ENCODE measurements at regions not wholly inside any gene's neighbourhood (a gene's known extent, or its start where the extent isn't known, plus 50 kb on each side); places are given as distances from the start of the nearest gene placed in this dataset.
A peak's percentile ranks its signal among the peaks of the same experiment; 100 is the strongest.
"Not testable (repeated sequence)": the region's sequence is repeated elsewhere in the genome, so short reads cannot be mapped to it uniquely, and the experiment has no call there.

DNA sequence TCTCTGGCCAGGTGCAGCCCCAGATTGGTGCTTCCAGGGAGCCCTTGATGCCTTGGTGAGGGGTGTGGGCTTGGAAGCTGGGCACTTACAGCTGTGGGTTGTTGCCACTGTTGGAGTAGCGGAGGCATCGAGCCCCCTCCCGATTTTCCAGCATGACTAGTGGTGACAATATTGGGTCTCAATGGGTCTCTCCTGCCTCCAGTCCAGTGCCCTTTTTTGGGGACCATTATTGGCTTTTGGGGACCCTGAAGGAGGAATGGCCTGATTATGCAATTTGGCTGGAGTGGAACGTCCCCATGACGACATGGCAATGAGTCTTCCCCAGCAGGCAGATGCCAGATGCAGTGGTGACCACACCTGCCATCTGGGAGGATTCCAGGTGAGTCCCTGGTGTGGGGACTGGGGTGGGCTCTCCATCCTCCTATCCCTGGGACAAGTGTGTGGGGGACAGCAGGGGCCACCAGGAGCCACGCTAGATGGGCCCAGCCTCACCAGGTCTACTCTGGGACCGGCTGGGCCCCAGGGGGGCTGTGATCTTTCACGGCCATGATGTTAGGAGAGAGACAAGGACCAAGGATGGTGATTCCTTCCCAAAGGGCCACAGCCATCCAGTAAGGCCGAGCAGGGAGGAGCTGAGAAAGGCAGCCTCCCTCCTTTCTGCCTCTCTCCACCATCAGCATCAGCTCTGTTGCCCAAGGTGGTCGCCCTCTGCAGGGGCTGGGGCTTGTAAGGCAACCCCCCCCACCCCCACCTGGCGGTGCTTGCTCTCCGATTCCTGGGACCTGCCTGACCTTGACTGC lies 196.8 kb downstream of the GOLGA6L6 start:
- peak in 1 of 2 donors; percentile 5 for DNase-seq

DNA sequence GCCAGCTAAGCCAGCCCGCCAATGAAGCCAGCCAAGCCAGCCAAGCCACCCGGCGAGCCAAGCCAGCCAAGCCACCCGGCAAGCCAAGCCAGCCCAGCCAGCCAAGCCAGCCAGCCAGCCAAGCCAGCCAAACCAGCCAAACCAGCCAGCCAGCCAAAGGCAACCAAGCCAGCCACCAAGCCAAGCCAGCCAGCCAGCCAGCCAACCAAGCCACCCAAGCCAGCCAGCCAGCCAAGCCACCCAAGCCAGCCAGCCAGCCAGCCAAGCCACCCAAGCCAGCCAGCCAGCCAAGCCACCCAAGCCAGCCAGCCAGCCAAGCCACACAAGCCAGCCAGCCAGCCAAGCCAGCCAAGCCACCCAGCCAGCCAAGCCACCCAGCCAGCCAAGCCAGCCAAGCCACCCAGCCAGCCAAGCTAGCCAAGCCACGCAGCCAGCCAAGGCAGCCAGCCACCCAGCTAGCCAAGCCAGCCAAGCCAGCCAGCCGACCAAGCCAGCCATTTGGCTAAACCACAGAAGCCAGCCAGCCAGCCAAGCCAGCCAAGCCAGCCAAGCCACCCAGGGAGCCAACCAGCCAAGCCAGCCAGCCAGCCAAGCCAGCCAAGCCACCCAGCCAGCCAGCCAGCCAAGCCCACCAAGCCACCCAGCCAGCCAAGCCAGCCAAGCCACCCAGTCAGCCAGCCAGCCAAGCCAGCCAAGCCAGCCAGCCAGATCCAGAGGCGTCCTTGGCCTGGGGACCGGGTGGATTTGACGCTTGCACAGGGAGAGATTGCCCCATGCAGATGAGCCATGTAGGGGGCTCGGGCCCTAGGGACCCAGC lies 198.0 kb downstream of the GOLGA6L6 start:
- DNase-seq = peak in 1 of 2 donors; percentile 5

DNA sequence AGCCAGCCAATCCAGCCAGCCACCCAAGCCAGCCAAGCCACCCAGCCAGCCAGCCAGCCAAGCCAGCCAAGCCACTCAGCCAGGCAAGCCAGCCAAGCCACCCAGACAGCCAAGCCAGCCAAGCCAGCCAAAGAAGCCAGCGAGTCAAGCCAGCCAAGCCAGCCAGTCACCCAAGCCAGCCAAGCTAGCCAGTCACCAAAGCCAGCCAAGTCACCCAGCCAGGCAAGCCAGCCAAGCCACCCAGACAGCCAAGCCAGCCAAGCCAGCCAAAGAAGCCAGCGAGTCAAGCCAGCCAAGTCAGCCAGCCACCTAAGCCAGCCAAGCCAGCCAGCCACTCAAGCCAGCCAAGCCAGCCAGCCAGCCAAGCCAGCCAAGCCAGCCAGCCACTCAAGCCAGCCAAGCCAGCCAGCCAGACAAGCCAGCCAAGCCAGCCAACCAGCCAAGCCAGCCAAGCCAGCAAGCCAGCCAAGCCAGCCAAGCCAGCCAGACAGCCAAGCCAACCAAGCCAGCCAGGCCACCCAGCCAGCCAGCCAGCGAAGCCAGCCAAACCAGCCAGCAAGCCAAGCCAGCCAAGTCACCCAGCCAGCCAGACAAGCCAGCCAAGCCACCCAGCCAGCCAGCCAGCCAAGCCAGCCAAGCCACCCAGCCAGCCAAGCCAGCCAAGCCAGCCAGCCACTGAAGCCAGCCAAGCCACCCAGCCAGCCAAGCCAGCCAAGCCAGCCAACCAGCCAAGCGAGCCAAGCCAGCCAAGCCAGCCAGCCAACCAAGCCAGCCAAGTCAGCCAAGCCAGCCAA lies 198.8 kb downstream of the GOLGA6L6 start:
- not testable (repeated sequence) for DNase-seq

DNA sequence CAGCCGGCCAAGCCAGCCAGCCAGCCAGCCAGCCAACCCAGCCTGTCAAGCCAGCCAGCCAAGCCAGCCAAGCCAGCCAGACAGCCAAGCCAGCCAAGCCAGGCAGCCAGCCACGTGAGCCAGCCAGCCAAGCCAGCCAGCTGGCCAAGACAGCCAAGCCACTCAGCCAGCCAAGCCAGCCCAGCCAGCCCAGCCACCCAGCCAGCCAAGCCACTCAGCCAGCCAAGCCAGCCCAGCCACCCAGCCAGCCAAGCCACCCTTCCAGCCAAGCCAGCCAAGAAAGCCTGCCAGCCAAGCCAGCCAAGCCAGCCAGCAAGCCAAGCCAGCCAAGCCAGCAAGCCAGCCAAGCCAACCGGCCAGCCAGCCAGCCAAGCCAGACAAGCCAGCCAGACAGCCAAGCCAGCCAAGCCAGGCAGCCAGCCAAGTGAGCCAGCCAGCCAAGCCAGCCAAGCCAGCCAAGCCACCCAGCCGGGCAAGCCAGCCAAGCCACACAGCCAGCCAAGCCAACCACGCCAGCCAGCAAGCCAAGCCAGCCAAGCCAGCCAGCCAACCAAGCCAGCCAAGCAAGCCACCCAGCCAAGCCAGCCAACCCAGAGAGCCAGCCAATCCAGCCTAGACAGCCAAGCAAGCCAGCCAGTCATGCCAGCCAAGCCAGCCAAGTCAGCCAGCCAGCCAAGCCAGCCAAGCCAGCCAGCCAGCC lies 199.5 kb downstream of the GOLGA6L6 start:
- DNase-seq = peak in 1 of 2 donors; percentile 47

DNA sequence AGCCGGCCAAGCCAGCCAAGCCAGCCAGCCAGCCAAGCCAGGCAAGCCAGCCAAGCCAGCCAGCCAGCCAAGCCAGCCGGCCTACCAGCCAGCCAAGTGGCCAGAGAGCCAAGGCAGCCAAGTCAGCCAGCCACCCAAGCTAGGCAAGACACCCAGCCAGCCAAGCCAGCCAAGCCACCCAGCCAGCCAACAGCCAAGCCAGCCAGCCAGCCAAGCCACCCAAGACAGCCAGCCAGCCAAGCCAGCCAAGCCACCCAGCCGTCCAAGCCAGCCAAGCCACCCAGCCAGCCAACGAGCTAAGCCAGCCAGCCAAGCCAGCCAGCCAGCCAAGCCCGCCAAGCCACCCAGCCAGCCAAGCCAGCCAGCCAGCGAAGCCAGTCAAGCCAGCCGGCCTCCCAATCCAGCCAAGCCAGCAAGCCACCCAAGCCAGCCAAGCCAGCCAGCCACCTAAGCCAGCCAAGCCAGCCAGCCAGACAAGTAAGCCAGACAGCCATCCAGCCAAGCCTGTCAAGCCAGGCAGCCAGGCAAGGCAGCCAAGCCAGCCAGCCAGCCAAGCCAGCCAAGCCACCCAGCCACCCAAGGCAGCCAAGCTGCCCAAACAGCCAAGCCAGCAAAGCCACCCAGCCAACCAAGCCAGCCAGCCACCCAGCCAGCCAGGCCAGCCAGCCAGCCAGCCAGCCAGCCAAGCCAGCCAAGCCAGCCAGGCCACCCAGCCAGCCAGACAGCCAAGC lies 200.5 kb downstream of the GOLGA6L6 start:
- peak in 1 of 2 donors; percentile 60 for DNase-seq

DNA sequence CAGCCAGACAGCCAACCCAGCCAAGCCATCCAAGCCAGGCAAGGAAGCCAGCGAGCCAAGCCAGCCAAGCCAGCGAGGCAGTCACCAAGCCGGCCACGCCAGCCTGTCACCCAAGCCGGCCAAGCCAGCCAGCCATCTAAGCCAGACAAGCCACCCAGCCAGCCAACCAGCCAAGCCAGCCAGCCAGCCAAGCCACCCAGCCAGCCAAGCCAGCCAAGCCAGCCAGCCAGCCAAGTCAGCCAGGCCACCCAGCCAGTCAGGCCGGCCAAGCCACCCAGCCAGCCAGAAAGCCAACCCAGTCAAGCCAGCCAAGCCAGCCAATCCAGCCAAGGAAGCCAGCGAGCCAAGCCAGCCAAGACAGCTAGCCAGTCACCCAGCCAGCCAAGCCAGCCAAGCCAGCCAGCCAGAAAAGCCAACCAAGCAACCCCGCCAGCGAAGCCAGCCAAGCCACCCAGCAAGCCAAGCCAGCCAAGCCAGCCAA lies 201.2 kb downstream of the GOLGA6L6 start:
- DNase-seq = peak in 1 of 2 donors; percentile 41

DNA sequence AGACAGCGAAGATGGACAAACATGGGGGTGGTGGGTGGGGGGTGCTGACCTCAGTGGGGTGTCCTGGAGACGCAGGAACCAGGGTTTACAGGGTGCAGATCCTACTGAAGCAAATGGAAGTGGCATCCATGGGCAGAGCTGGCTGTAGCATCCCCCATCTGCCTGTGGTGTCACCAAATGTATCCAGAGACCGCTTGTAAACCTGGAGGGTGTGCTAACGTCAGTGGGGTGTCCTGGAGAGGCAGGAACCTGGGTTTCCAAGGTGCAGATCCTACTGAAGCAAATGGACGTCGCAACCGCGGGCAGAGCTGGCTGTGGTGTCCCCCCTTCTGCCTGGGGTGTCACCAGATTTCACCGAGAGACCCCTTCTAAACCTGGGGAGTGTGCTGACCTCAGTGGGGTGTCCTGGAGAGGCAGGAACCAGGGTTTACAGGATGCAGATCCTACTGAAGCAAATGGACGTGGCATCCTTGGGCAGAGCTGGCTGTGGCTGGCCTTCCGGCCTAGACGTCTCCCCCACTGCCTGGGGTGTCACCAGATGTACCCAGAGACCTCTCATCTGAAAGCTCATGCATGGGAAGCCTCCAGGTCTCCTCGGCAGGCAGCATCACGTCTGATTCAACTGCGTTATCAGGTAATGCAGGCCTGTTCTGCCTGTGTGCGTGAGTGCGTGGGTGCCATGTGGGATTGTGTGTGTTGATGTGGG lies 202.4 kb downstream of the GOLGA6L6 start:
- peak in 1 of 2 donors; percentile 2 for DNase-seq

DNA sequence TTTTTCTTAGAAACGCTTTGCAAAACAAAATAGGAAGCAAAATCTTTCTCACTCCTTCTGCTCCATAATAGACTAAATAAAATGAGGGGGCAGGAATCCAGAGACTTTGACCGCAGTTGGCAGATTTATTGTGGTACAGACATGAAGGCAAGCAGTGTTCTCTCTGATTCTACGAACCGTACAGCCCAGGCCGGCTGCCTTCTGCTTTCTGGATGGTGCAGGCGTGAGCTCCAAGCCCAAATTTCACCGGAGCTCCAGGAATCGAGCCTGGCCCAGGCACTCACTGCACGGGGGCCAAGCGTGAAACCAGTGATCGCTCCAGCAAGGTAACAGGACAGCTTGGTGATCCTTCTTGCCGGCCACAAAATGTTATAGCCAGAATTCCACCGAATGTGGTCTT lies 202.9 kb downstream of the GOLGA6L6 start:
- not testable (repeated sequence) for DNase-seq

DNA sequence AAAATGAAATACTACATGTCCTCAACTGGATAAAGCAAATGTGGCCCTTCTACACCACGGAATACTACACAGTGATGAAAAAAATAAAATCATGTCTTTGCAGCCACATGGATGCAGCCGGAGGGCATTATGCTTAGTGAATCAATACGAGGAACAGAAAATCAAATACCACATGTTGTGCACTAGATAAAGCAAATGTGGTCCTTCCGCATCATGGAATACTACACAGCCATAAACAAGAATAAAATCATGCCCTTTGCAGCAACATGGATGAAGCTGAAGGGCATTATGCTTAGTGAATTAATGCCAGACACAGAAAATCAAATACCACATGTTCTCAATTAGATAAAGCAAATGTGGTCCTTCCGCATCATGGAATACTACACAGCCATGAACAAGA lies 204.4 kb downstream of the GOLGA6L6 start:
- not testable (repeated sequence) for DNase-seq

DNA sequence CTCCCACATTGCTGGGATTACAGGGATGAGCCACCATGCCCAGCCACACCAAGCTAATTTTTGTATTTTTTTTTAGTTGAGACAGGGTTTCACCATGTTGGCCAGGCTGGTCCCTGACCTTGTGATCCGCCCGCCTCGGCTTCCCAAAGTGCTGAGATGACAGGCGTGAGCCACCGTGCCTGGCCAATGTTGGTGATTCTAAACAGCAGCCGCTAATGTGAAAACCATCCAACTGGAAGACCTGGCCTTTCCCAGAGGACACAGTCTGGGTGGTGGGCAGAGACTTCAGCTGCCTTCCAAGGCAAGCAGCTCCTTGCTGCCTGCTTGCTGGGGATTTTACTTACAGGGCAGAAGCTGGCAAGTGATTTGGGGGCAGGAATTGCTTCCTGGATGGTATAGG lies 207.1 kb downstream of the GOLGA6L6 start:
- DNase-seq = not testable (repeated sequence)

DNA sequence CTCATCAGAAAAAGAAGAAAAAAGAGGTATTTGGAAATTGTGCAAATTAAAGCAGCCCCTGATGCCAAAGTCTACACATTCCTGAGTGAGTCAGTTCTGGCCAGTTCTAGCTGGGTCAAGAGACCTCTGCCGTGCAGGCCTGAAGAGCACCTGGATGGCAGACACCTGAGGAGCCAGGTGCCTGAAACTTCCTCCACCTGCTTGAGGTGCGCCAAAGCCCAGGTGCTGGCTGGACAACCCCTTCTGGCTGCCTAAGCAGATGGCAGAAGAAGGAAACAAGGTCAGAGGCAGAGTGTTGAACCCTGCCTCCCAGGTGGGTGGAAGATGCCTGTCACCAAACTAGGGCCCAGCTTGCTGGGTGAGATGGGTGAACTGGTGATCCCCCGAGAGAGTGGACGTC lies 215.8 kb downstream of the GOLGA6L6 start:
- not testable (repeated sequence) for DNase-seq

DNA sequence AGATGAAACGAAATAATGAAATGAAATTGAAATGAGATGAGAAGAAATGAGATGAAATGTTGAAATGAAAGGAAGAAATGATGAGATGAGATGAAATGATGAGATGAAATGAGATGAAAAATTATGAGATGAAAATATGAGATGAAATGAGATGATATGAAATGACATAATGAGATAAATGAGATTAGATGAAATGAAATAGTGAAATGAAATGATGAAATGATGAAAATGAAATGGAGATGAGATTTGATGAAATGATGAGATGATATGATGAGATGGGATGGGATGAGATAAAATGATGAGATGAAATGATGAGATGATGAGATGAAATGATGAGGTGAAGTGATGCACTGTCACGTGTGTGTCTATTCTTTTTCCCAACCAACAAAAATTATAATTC lies 224.5 kb downstream of the GOLGA6L6 start:
- DNase-seq = not testable (repeated sequence)

DNA sequence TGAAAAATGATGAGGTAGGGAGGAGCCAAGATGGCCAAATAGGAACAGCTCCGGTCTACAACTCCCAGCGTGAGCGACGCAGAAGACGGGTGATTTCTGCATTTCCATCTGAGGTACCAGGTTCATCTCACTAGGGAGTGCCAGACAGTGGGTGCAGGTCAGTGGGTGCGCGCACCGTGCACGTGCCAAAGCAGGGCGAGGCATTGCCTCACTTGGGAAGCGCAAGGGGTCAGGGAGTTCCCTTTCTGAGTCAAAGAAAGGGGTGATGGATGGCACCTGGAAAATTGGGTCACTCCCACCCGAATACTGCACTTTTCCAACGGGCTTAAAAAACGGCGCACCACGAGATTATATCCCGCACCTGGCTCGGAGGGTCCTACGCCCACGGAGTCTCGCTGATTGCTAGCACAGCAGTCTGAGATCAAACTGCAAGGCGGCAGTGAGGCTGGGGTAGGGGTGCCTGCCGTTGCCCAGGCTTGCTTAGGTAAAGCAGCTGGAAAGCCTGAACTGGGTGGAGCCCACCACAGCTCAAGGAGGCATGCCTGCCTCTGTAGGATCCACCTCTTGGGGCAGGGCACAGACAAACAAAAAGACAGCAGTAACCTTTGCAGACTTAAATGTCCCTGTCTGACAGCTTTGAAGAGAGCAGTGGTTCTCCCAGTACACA lies 230.5 kb downstream of the GOLGA6L6 start:
- DNase-seq = not testable (repeated sequence)

DNA sequence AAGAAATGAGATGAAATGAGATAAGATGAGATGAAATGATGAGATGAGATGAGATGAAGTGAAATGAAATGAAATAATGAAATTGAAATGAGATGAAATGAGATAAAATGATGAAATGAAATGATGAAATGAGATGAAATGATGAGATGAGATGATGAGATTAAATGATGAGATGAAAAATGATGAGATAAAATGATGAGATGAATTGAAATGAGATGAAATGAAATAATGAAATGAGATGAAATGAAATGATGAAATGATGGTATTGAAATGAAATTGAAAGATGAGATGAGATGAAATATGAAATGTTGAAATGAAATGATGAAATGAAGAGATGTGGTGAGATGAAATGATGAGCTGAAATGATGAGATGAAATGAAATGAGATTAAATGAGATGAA lies 231.0 kb downstream of the GOLGA6L6 start:
- no peak for DNase-seq

DNA sequence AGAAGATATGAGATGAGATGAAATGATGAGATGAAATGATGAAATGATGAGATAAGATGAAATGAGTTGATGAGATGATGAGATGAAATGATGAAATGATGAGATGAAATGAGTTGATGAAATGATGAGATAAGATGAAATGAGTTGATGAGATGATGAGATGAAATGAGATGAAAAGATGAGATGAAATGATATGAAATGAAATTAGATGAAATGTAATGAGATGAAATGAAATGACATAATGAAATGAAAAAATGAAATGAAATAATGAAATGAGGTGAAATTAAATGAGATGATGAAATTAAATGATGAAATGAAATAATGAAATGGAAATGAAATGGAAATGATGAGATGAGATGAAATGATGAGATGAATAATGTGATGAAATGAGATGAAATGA lies 231.6 kb downstream of the GOLGA6L6 start:
- DNase-seq = not testable (repeated sequence)

DNA sequence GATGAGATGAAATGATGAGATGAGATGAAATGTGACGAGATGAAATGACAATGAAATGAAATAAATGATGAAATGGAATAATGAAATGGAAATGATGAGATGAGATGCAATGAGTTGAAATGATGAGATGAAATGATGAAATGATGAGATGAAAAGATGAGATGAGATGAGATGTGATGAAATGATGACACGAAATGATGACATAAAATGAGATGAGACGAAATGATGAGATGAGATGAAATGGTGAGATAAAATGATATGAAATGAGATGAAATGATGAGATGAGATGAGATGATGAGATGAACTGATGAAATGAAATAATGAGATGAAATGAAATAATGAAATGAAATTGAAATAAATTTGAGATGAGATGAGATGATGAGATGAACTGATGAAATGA lies 232.2 kb downstream of the GOLGA6L6 start:
- not testable (repeated sequence) for DNase-seq

DNA sequence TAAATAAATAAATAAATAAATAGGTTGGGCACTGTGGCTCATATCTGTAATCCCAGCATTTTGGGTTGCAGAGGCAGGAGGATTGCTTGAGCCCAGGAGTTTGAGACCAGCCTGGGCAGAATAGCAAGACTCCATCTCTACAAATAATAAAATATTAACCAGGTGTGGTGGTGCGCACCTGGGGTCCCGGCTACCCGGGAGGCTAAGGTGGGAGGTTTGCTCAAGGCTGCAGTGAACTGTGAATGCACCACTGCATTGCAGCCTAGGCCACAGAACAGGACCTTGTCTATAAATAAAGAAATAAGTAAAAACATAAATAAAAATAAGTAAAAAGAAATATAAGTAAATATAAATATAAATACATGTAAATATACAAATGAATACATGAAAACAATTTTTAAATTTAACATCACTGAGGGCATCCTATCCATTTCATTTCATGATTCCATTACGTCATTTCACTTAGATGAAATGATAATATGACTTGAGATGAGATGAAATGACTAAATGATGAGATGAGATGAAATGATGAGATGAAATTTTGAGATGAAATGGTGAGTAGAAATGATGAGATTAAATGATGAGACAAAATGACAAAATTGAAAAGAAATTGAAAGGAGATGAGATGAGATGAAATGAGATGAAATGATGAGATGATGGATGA lies 233.4 kb downstream of the GOLGA6L6 start:
- DNase-seq = not testable (repeated sequence)

DNA sequence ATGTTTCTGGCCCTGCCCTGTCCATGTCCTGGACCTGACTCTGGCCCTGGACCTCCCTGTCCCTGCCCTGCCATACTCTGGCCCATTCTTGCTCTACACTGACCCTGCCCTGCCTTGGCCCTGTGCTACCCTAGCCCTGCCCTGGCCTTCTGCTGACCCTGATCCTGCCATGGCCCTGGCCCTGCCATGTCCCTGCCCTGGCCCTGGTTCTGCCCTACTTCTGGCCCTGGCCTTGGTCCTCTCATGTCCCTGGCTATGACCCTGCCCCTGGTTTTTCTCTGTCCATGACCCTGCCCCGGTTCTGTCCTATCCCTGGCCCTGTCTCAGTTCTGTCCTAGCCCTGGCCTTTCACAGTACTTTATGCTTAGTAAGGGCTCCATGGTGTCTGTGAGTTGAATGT lies 234.5 kb downstream of the GOLGA6L6 start:
- not testable (repeated sequence) for DNase-seq

DNA sequence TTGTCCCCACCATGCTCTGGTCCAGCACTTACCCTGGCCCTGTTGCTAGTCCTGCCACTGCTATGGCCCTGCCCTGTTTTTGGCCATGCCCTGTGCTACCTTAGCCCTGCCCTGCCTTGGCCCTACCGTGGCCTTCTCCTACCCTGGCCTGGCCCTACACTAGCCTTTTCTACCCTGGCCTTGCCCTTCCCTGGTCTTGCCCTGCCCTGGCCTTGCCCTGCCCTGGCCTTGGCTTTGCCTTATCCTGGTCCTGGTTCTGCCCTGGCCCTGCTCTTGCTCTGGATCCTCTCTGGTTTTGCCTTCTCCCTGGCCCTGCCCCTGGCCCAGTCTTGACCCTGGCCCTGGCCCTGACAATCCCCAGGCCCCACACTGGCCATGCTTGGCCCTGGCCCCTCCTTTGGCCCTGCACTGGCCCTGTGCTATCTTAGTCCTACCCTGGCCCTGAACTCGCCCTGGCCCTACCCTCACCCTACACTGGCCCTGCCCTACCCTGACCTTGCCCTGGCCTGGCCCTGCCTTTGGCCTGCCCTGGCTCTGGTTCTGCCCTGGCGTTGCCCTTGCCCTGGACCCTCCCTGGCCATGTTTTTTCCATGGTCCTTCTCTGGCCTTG lies 235.0 kb downstream of the GOLGA6L6 start:
- DNase-seq = not testable (repeated sequence)
